ENCODE measurements at regions not wholly inside any gene's neighbourhood (a gene's known extent, or its start where the extent isn't known, plus 50 kb on each side); places are given as distances from the start of the nearest gene placed in this dataset.

DNA sequence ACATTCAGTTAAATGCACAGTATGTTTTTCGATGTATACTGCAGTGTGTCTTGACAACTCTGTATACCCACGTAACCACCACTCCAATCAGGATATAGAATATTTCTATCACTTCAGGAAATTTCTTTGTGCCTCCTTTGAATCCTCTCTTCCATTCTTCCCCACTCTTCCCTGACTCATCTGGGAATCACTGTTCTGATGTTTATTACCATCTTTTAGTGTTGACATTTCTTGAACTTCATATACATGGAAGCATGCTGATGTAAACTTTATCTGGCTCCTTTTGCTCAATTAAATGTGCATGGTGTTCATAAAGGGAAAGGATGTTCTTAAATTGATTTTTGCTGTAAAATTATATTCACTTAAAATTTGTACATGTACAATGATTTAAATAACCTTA, 319.9 kb downstream of the PCDH7 start:
- no peak for TF ChIP-seq ZNF274 (IDR thresholded peaks at IDR 0.05; ENCODE audit: low read depth, low read length)
- TF ChIP-seq YY1 (IDR thresholded peaks at IDR 0.05; ENCODE audit: insufficient read depth, insufficient read length) = no peak

Data from NT2/D1 (cell line).